A549 (cell line): ENCODE measurements at regions not wholly inside any gene's neighbourhood (a gene's known extent, or its start where the extent isn't known, plus 50 kb on each side); places are given as distances from the start of the nearest gene placed in this dataset.

Source experiments
- ATAC-seq, 2 experiments: fragments of 200-7000 bp in 1 of 2; fragments of >200 bp in 1 of 2; cut with Nextera tagmentation in 1 of 2; cut with Tn5 transposase in 1 of 2; 3 replicates each; pipeline versions ENCODE4 v1.8.0 to v1.9.1; 2018 to 2020; ENCODE audit warnings: mild to moderate bottlenecking in 1 of 2, moderate library complexity in 1 of 2
- CTCF ChIA-PET: fragments of 300-600 bp; sonication (Branson Sonifier 250); formaldehyde crosslinking; extraction: SDS; loops from one replicate; lab custom pipeline; 2021; ENCODE audit warnings: antibody characterized with exemption, inconsistent platforms; lab: Yijun Ruan, JAX
- POLR2A ChIA-PET: fragments of 350-600 bp; formaldehyde crosslinking; extraction: SDS; loops from one replicate; lab custom pipeline; 2021; ENCODE audit warnings: antibody characterized with exemption, inconsistent platforms; lab: Yijun Ruan, JAX
- DNase-seq, 2 experiments: peaks; one replicate each; pipeline versions ENCODE4 v3.0.0 to v3.0.0-alpha.2; 2011 to 2016; ENCODE audit warnings: low read depth in 1 of 2, low spot score in 1 of 2
- FAIRE-seq: peaks from 2 replicates; lab custom pipeline; 2011; peaks lifted over from hg19 to GRCh38; lab: Jason Lieb, UNC
- H3K27ac ChIP-seq, 2 experiments: fragments of >200 bp; sonication (Bioruptor Twin); formaldehyde crosslinking; 3 replicates each; pipeline ENCODE4 v1.5.1; 2016 to 2017
- H3K4me1 ChIP-seq: fragments of >200 bp; sonication (Bioruptor Twin); formaldehyde crosslinking; 3 replicates; pipeline ENCODE4 v1.6.1; 2016
- H3K4me2 ChIP-seq: fragments of >200 bp; sonication (Bioruptor Twin); formaldehyde crosslinking; 3 replicates; pipeline ENCODE4 v1.6.1; 2016
- H3K4me3 ChIP-seq: fragments of >200 bp; sonication (Bioruptor Twin); formaldehyde crosslinking; 3 replicates; pipeline ENCODE4 v1.5.1; 2016
- H3K9me3 ChIP-seq: fragments of >200 bp; sonication (Bioruptor Twin); formaldehyde crosslinking; 3 replicates; pipeline ENCODE4 v1.6.1; 2016
- CBX8 ChIP-seq: fragments of 200-600 bp; sonication (generic); IDR thresholded peaks from 2 replicates; pipeline ENCODE4 v1.6.1; 2016
- E2F6 ChIP-seq: IDR thresholded peaks from 2 replicates; pipeline ENCODE4 v1.6.1; 2012; ENCODE audit warnings: low read depth, borderline replicate concordance
- EHF ChIP-seq: fragments of 250-450 bp; sonication (Bioruptor Pico); IDR thresholded peaks from 2 replicates; pipeline ENCODE4 v1.5.0; 2020; ENCODE audit warnings: mild to moderate bottlenecking
- EHMT2 ChIP-seq: fragments of 200-600 bp; sonication (generic); IDR thresholded peaks from 2 replicates; pipeline ENCODE4 v1.6.1; 2016; ENCODE audit warnings: antibody characterized with exemption, low read depth, mild to moderate bottlenecking, moderate library complexity
- ESRRA ChIP-seq: fragments of 150-350 bp; IDR thresholded peaks from 2 replicates; pipeline ENCODE4 v1.6.1; 2014; ENCODE audit warnings: mild to moderate bottlenecking, low read length, borderline replicate concordance
- FOXS1 ChIP-seq: fragments of 250-450 bp; sonication (Bioruptor Pico); IDR thresholded peaks from 2 replicates; pipeline ENCODE4 v1.5.0; 2020; ENCODE audit warnings: mild to moderate bottlenecking, moderate library complexity
- HDAC2 ChIP-seq: fragments of 200-600 bp; sonication (generic); IDR thresholded peaks from 2 replicates; pipeline ENCODE4 v1.6.1; 2016
- HEYL ChIP-seq: fragments of 250-450 bp; sonication (Bioruptor Pico); IDR thresholded peaks from 2 replicates; pipeline ENCODE4 v1.8.0; 2021; ENCODE audit warnings: mild to moderate bottlenecking, moderate library complexity
- HOXB5 ChIP-seq: fragments of 250-450 bp; sonication (Bioruptor Pico); IDR thresholded peaks from 2 replicates; pipeline ENCODE4 v1.5.0; 2020; ENCODE audit warnings: mild to moderate bottlenecking, moderate library complexity
- JUN ChIP-seq, 2 experiments: fragments of >200 bp; sonication (Bioruptor Twin); formaldehyde crosslinking; IDR thresholded peaks; 2 replicates in 1 of 2; 3 replicates in 1 of 2; pipeline ENCODE4 v1.6.1; 2016 to 2017
- JUNB ChIP-seq: fragments of >200 bp; sonication (Bioruptor Twin); formaldehyde crosslinking; IDR thresholded peaks from 2 replicates; pipeline ENCODE4 v1.6.1; 2016
- KDM1A ChIP-seq: fragments of 200-600 bp; sonication (generic); IDR thresholded peaks from 2 replicates; pipeline ENCODE4 v1.6.1; 2016; ENCODE audit warnings: low read depth, mild to moderate bottlenecking
- KDM5A ChIP-seq: fragments of 200-600 bp; sonication (generic); IDR thresholded peaks from 2 replicates; pipeline ENCODE4 v1.6.1; 2016; ENCODE audit warnings: antibody characterized with exemption, mild to moderate bottlenecking
- MAFK ChIP-seq: fragments of 450-650 bp; IDR thresholded peaks from 2 replicates; pipeline ENCODE4 v1.6.1; 2014; ENCODE audit not compliant: partially characterized antibody
- MYC ChIP-seq: IDR thresholded peaks from 2 replicates; pipeline ENCODE4 v1.6.1; 2012; ENCODE audit warnings: mild to moderate bottlenecking, inconsistent platforms, low read length, improper control_type of control experiment, borderline replicate concordance
- NFE2L2 ChIP-seq: fragments of 150-350 bp; conservative IDR thresholded peaks from 2 replicates; pipeline ENCODE4 v1.6.1; 2014; ENCODE audit warnings: low read length
- NPAS2 ChIP-seq: fragments of 250-450 bp; sonication (Bioruptor Pico); IDR thresholded peaks from 2 replicates; pipeline ENCODE4 v1.8.0; 2022; ENCODE audit warnings: mild to moderate bottlenecking, moderate library complexity, borderline replicate concordance
- NR3C1 ChIP-seq: fragments of >200 bp; sonication (Bioruptor Twin); formaldehyde crosslinking; IDR thresholded peaks from 3 replicates; pipeline ENCODE4 v1.6.1; 2017
- PHF8 ChIP-seq: fragments of 200-600 bp; sonication (generic); IDR thresholded peaks from 2 replicates; pipeline ENCODE4 v1.6.1; 2016; ENCODE audit warnings: low read depth, mild to moderate bottlenecking, antibody characterized with exemption, moderate library complexity, borderline replicate concordance
- POLR2AphosphoS2 ChIP-seq: conservative IDR thresholded peaks from 2 replicates; pipeline ENCODE4 v1.6.1; 2012; ENCODE audit warnings: low read length, improper control_type of control experiment, inconsistent platforms
- SMC3 ChIP-seq: fragments of >200 bp; sonication (Bioruptor Twin); formaldehyde crosslinking; IDR thresholded peaks from 3 replicates; pipeline ENCODE4 v1.6.1; 2018; ENCODE audit warnings: inconsistent platforms
- TP53 ChIP-seq: fragments of 250-450 bp; sonication (Bioruptor Pico); IDR thresholded peaks from 2 replicates; pipeline ENCODE4 v1.5.0; 2021; ENCODE audit warnings: mild to moderate bottlenecking, moderate library complexity
- USF2 ChIP-seq: fragments of 450-650 bp; IDR thresholded peaks from 2 replicates; pipeline ENCODE4 v1.6.1; 2014; ENCODE audit warnings: antibody characterized with exemption
- ZSCAN20 ChIP-seq: fragments of 250-450 bp; sonication (Bioruptor Pico); IDR thresholded peaks from 2 replicates; pipeline ENCODE4 v1.8.0; 2022; ENCODE audit warnings: mild to moderate bottlenecking, moderate library complexity
- WGBS: methylation state at CpG from one replicate; pipeline ENCODE4 v1.1.6; 2017; ENCODE audit errors: missing lambda C conversion rate; 5-methylcytosine and 5-hydroxymethylcytosine counted together
- TF ChIP-seq, protein P1 (sequence below): IDR thresholded peaks from 2 replicates; pipeline ENCODE4 v1.6.1; 2012

GRCh38 chr3:191008074-191008473, 145.6 kb upstream of the GMNC start:
- TF ChIP-seq SMC3: no peak
- TF ChIP-seq, all 56 proteins: peak for 0
- 9% methylated on average over 1 of the region's 1 CpG for WGBS
- no peak overlapping the region for H3K4me2 ChIP-seq
- no peak for DNase-seq
- H3K9me3 ChIP-seq: no peaks in the 10 kb centered on the region
- ATAC-seq: no peak
- no peaks in the 10 kb centered on the region for H3K4me1 ChIP-seq
- POLR2A ChIA-PET: no interaction called here
- CTCF ChIA-PET: no interaction called here
- no peak for FAIRE-seq
- H3K27ac ChIP-seq: no peak overlapping the region
- no peak overlapping the region for H3K4me3 ChIP-seq

DNA sequence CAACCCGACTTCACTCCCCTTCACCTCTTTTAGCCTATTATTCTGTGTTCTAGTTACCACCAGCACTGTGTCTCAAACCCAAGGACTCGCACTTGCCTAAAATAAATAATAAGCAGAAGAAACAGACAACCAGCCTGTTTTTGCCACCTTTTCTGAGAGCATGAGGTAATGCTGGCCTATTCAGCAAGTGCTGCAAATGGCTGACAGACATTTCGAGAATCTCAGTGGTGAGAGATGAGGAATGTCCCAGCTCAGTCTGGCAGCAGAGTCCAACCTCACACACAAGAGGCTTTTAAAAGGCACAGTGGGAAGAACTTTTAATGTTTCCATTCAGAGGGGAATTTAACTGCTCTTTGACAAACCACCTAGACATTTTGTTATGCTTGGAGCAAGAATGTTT, 143.3 kb upstream of the GMNC start:
- FAIRE-seq (no peak), ATAC-seq (no peak), DNase-seq (no peak)
- no peak overlapping the region for H3K4me3 ChIP-seq
- H3K4me1 ChIP-seq: no peaks in the 10 kb centered on the region
- H3K9me3 ChIP-seq: no peaks in the 10 kb centered on the region
- ChIA-PET POLR2A (no interaction called here), CTCF (no interaction called here)
- no peak overlapping the region for H3K27ac ChIP-seq
- 33% methylated on average over 3 of the region's 3 CpGs for WGBS
- no peak overlapping the region for H3K4me2 ChIP-seq
- no peak for TF ChIP-seq JUN (IDR thresholded peaks at IDR 0.05)
- TF ChIP-seq POLR2AphosphoS2: no peak
- no peak for TF ChIP-seq KDM5A
- TF ChIP-seq NR3C1: no peak
- no peak for TF ChIP-seq ESRRA
- TF ChIP-seq USF2: no peak
- TF ChIP-seq EHMT2: no peak
- TF ChIP-seq, protein P1, sequence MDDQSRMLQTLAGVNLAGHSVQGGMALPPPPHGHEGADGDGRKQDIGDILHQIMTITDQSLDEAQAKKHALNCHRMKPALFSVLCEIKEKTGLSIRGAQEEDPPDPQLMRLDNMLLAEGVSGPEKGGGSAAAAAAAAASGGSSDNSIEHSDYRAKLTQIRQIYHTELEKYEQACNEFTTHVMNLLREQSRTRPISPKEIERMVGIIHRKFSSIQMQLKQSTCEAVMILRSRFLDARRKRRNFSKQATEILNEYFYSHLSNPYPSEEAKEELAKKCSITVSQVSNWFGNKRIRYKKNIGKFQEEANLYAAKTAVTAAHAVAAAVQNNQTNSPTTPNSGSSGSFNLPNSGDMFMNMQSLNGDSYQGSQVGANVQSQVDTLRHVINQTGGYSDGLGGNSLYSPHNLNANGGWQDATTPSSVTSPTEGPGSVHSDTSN: no peak
- TF ChIP-seq HDAC2: no peak
- TF ChIP-seq HOXB5 (CRISPR knock-in tag): no peak
- TF ChIP-seq E2F6: no peak
- no peak for TF ChIP-seq ZSCAN20 (CRISPR knock-in tag)
- no peak for TF ChIP-seq KDM1A
- TF ChIP-seq PHF8: no peak
- TF ChIP-seq MYC: no peak
- TF ChIP-seq MAFK: no peak
- TF ChIP-seq CBX8: no peak
- TF ChIP-seq TP53 (CRISPR knock-in tag): no peak
- no peak for TF ChIP-seq FOXS1 (CRISPR knock-in tag)
- TF ChIP-seq NPAS2 (CRISPR knock-in tag): no peak

- CTCF ChIA-PET: no interaction called here
- H3K27ac ChIP-seq: no peak overlapping the region
- TF ChIP-seq NR3C1 (no peak), HDAC2 (no peak), HEYL (CRISPR knock-in tag) (no peak), EHF (CRISPR knock-in tag) (no peak), NFE2L2 (no peak), CBX8 (no peak), TP53 (CRISPR knock-in tag) (no peak), JUNB (no peak)
- 31% methylated on average over 5 of the region's 5 CpGs for WGBS
- H3K4me3 ChIP-seq: no peak overlapping the region
- H3K4me1 ChIP-seq: no peaks in the 10 kb centered on the region
- no peak overlapping the region for H3K4me2 ChIP-seq
- POLR2A ChIA-PET: no interaction called here
- no peak for DNase-seq
- ATAC-seq: no peak
- no peak for FAIRE-seq
- H3K9me3 ChIP-seq: no peaks in the 10 kb centered on the region
Measured at GRCh38 chr3:191003742-191004141, 141.2 kb upstream of the GMNC start.
